SK-N-MC (cell line): ENCODE measurements at regions not wholly inside any gene's neighbourhood (a gene's known extent, or its start where the extent isn't known, plus 50 kb on each side); places are given as distances from the start of the nearest gene placed in this dataset.

Experiments
- EZH2 ChIP-seq: fragments of 200-600 bp; sonication (generic); IDR thresholded peaks from one replicate; pipeline ENCODE4 v1.6.1; 2017; ENCODE audit warnings: antibody characterized with exemption
- POLR2AphosphoS5 ChIP-seq: IDR thresholded peaks from 2 replicates; pipeline ENCODE4 v1.6.1; 2012; ENCODE audit warnings: mild to moderate bottlenecking, low read depth, low read length, borderline replicate concordance

GRCh38 chr2:8490166-8490721 lies 191.6 kb upstream of the ID2 start:
- TF ChIP-seq EZH2 = no peak
- TF ChIP-seq POLR2AphosphoS5 = no peak
